ENCODE measurements at regions not wholly inside any gene's neighbourhood (a gene's known extent, or its start where the extent isn't known, plus 50 kb on each side); places are given as distances from the start of the nearest gene placed in this dataset.

- no peak for TF ChIP-seq EZH2 (IDR thresholded peaks at IDR 0.05; ENCODE audit: borderline replicate concordance, low read depth, low read length, severe bottlenecking)
- no peak for TF ChIP-seq CTCF (IDR thresholded peaks at IDR 0.05; ENCODE audit: extremely low read depth in 1 of 2, insufficient read depth in 1 of 2, low read depth in 1 of 2, low read length in 2 of 2)
- no peak for TF ChIP-seq POLR2A (IDR thresholded peaks at IDR 0.05; ENCODE audit: low read depth, low read length)
- no peak for TF ChIP-seq POLR2AphosphoS5 (IDR thresholded peaks at IDR 0.05; ENCODE audit: insufficient read depth, low read depth, low read length)
- TF ChIP-seq GATA2 (IDR thresholded peaks at IDR 0.05; ENCODE audit: insufficient read depth, insufficient read length, low read depth, low read length) = no peak
- no peak for TF ChIP-seq MAX (IDR thresholded peaks at IDR 0.05; ENCODE audit: insufficient read depth, insufficient read length)
- TF ChIP-seq MYC (IDR thresholded peaks at IDR 0.05; ENCODE audit: low read depth, low read length) = no peak
Measured at GRCh38 chr2:149824136-149824535, 236.6 kb upstream of the MMADHC start.
